ENCODE measurements at regions not wholly inside any gene's neighbourhood (a gene's known extent, or its start where the extent isn't known, plus 50 kb on each side); places are given as distances from the start of the nearest gene placed in this dataset.
"Not testable (repeated sequence)": the region's sequence is repeated elsewhere in the genome, so short reads cannot be mapped to it uniquely, and the experiment has no call there.

- DNase-seq; H3K27me3 Mint-ChIP-seq; H3K4me1 Mint-ChIP-seq; H3K4me3 Mint-ChIP-seq; intact Hi-C loops (cut with micrococcal nuclease); H3K36me3 Mint-ChIP-seq (ENCODE audit: low read depth); H3K27ac Mint-ChIP-seq: not testable (repeated sequence)
- peaks cover 26% of the 10 kb centered on the region for H3K9me3 Mint-ChIP-seq
Observed at GRCh38 chr4:144864891-144865290, 218.9 kb downstream of the HHIP start.

GRCh38 chr4:144868309-144868708, 222.4 kb downstream of the HHIP start:
- no peaks in the 10 kb centered on the region for H3K27me3 Mint-ChIP-seq
- H3K9me3 Mint-ChIP-seq, result peaks cover 13% of the 10 kb centered on the region
- no peaks in the 10 kb centered on the region for H3K36me3 Mint-ChIP-seq (ENCODE audit: low read depth)
- no peak overlapping the region for H3K4me3 Mint-ChIP-seq
- intact Hi-C loops (cut with micrococcal nuclease), result no loop called here
- no peaks in the 10 kb centered on the region for H3K4me1 Mint-ChIP-seq
- no peak for DNase-seq
- H3K27ac Mint-ChIP-seq, result no peak overlapping the region

- H3K27ac Mint-ChIP-seq, result no peak overlapping the region
- no peaks in the 10 kb centered on the region for H3K27me3 Mint-ChIP-seq
- H3K9me3 Mint-ChIP-seq, result peaks cover 3% of the 10 kb centered on the region
- intact Hi-C loops (cut with micrococcal nuclease), result no loop called here
- no peaks in the 10 kb centered on the region for H3K36me3 Mint-ChIP-seq (ENCODE audit: low read depth)
- no peak for DNase-seq
- no peak overlapping the region for H3K4me3 Mint-ChIP-seq
- H3K4me1 Mint-ChIP-seq, result no peaks in the 10 kb centered on the region
Observed at GRCh38 chr4:144872508-144873225, 225.3 kb downstream of the ANAPC10 start.

- Mint-ChIP-seq H3K27me3 (no peaks in the 10 kb centered on the region), H3K36me3 (ENCODE audit: low read depth) (no peaks in the 10 kb centered on the region), H3K4me3 (no peak overlapping the region), H3K9me3 (no peaks in the 10 kb centered on the region), H3K4me1 (no peaks in the 10 kb centered on the region), H3K27ac (no peak overlapping the region)
- intact Hi-C loops (cut with micrococcal nuclease), result no loop called here
- DNase-seq, result no peak
Observed at GRCh38 chr4:144873226-144873990, 224.6 kb downstream of the ANAPC10 start.

- Mint-ChIP-seq H3K36me3 (ENCODE audit: low read depth) (no peaks in the 10 kb centered on the region), H3K9me3 (peaks cover 6% of the 10 kb centered on the region), H3K27me3 (no peaks in the 10 kb centered on the region), H3K4me3 (no peak overlapping the region), H3K27ac (no peak overlapping the region), H3K4me1 (no peaks in the 10 kb centered on the region)
- no peak for DNase-seq
- intact Hi-C loops (cut with micrococcal nuclease), result no loop called here
Observed at GRCh38 chr4:144894573-144894972, 203.4 kb downstream of the ANAPC10 start.

GRCh38 chr4:144899393-144899792, 198.6 kb downstream of the ANAPC10 start:
- H3K4me3 Mint-ChIP-seq, result no peak overlapping the region
- H3K4me1 Mint-ChIP-seq, result no peaks in the 10 kb centered on the region
- DNase-seq, result peak; percentile 5
- intact Hi-C loops (cut with micrococcal nuclease), result no loop called here
- H3K27me3 Mint-ChIP-seq, result no peaks in the 10 kb centered on the region
- no peak overlapping the region for H3K27ac Mint-ChIP-seq
- peaks cover 6% of the 10 kb centered on the region for H3K9me3 Mint-ChIP-seq
- no peaks in the 10 kb centered on the region for H3K36me3 Mint-ChIP-seq (ENCODE audit: low read depth)

- H3K4me3 Mint-ChIP-seq, result no peak overlapping the region
Observed at GRCh38 chr4:144901141-144901540, 196.9 kb downstream of the ANAPC10 start.

GRCh38 chr4:144902614-144903013, 195.4 kb downstream of the ANAPC10 start:
- Mint-ChIP-seq H3K36me3 (ENCODE audit: low read depth) (no peaks in the 10 kb centered on the region), H3K27me3 (no peaks in the 10 kb centered on the region), H3K27ac (no peak overlapping the region), H3K4me1 (no peaks in the 10 kb centered on the region), H3K4me3 (no peak overlapping the region), H3K9me3 (peaks cover 3% of the 10 kb centered on the region)
- intact Hi-C loops (cut with micrococcal nuclease), result no loop called here
- DNase-seq, result no peak

More at GRCh38 chr4:144901141-144901540, 196.9 kb downstream of the ANAPC10 start:
- Mint-ChIP-seq H3K27ac (no peak overlapping the region), H3K27me3 (no peaks in the 10 kb centered on the region), H3K9me3 (peaks cover 3% of the 10 kb centered on the region), H3K36me3 (ENCODE audit: low read depth) (no peaks in the 10 kb centered on the region), H3K4me1 (no peaks in the 10 kb centered on the region)
- no peak for DNase-seq
- intact Hi-C loops (cut with micrococcal nuclease), result no loop called here

GRCh38 chr4:144903953-144904711, 193.9 kb downstream of the ANAPC10 start:
- Mint-ChIP-seq H3K27ac (no peak overlapping the region), H3K27me3 (no peaks in the 10 kb centered on the region), H3K36me3 (ENCODE audit: low read depth) (no peaks in the 10 kb centered on the region), H3K4me3 (no peak overlapping the region), H3K4me1 (no peaks in the 10 kb centered on the region), H3K9me3 (peaks cover 3% of the 10 kb centered on the region)
- intact Hi-C loops (cut with micrococcal nuclease), result no loop called here
- no peak for DNase-seq

- no peaks in the 10 kb centered on the region for H3K36me3 Mint-ChIP-seq (ENCODE audit: low read depth)
- no peak overlapping the region for H3K4me3 Mint-ChIP-seq
- intact Hi-C loops (cut with micrococcal nuclease), result no loop called here
- H3K27me3 Mint-ChIP-seq, result no peaks in the 10 kb centered on the region
- DNase-seq, result no peak
- H3K27ac Mint-ChIP-seq, result no peak overlapping the region
- H3K9me3 Mint-ChIP-seq, result no peaks in the 10 kb centered on the region
- H3K4me1 Mint-ChIP-seq, result no peaks in the 10 kb centered on the region
Observed at GRCh38 chr4:144905286-144905685, 192.7 kb downstream of the ANAPC10 start.

- intact Hi-C loops (cut with micrococcal nuclease), result no loop called here
- H3K9me3 Mint-ChIP-seq, result no peaks in the 10 kb centered on the region
- H3K27ac Mint-ChIP-seq, result no peak overlapping the region
- no peaks in the 10 kb centered on the region for H3K27me3 Mint-ChIP-seq
- H3K4me1 Mint-ChIP-seq, result no peaks in the 10 kb centered on the region
- no peaks in the 10 kb centered on the region for H3K36me3 Mint-ChIP-seq (ENCODE audit: low read depth)
- no peak for DNase-seq
- H3K4me3 Mint-ChIP-seq, result no peak overlapping the region
Observed at GRCh38 chr4:144906181-144906925, 191.6 kb downstream of the ANAPC10 start.

- intact Hi-C loops (cut with micrococcal nuclease), result no loop called here
- H3K36me3 Mint-ChIP-seq (ENCODE audit: low read depth), result no peaks in the 10 kb centered on the region
- H3K4me3 Mint-ChIP-seq, result no peak overlapping the region
- DNase-seq, result peak; percentile 14
- no peaks in the 10 kb centered on the region for H3K9me3 Mint-ChIP-seq
- no peak overlapping the region for H3K27ac Mint-ChIP-seq
- no peaks in the 10 kb centered on the region for H3K4me1 Mint-ChIP-seq
- H3K27me3 Mint-ChIP-seq, result no peaks in the 10 kb centered on the region
Observed at GRCh38 chr4:144910723-144911122, 187.3 kb downstream of the ANAPC10 start.
